ENCODE measurements at regions not wholly inside any gene's neighbourhood (a gene's known extent, or its start where the extent isn't known, plus 50 kb on each side); places are given as distances from the start of the nearest gene placed in this dataset.

DNA sequence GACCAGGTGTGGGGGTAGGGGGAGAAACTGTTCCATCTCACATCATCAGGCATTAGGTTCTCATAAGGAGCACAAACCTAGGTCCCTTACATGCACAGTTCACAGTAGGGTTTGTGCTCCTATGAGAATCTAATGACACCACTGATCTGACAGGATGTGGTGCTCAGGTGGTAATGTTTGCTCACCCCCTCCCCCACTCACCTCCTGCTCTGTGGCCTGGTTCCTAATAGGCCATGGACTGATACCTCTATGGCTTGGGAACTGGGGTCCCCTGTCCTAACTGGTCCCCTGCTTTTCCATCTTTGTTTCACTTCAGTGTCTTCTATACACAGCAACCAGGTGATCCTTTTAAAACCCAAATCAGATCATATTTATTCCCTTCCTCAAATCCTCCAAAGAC, 267.8 kb downstream of the TNS1 start:
- ATAC-seq (replicated peaks; ENCODE audit: extremely low read depth, poor library complexity, severe bottlenecking): no peak
- DNase-seq (ENCODE audit: low spot score in 2 of 2): no peak
- Mint-ChIP-seq H3K9me3 (no peaks in the 10 kb centered on the region), H3K36me3 (ENCODE audit: insufficient read depth) (no peaks in the 10 kb centered on the region), H3K27ac (ENCODE audit: low read depth) (no peak overlapping the region), H3K4me3 (no peak overlapping the region), H3K27me3 (peaks cover 34% of the 10 kb centered on the region), H3K4me1 (no peaks in the 10 kb centered on the region)

DNA sequence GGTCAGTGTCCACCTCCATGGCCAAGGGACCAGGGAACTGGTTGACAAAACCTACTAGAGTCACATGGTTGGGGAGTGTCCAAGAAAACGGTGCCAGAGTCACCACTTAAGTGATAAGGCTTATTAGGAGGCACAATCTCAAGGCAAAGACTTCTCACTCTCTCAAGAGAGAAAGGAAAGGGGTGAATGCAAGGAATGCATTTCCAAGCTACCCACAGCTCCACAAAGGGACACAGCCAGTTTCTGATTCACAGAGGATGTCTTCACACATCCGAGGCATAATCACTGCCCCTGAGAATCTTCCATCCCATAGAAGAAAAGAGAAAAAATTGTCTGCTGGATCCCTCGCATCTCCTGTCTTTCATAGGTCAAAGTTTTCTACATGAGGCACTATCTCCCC, 269.3 kb downstream of the TNS1 start:
- no peaks in the 10 kb centered on the region for H3K9me3 Mint-ChIP-seq
- no peaks in the 10 kb centered on the region for H3K36me3 Mint-ChIP-seq (ENCODE audit: insufficient read depth)
- H3K27ac Mint-ChIP-seq (ENCODE audit: low read depth): no peak overlapping the region
- no peak overlapping the region for H3K4me3 Mint-ChIP-seq
- no peak for ATAC-seq (replicated peaks; ENCODE audit: extremely low read depth, poor library complexity, severe bottlenecking)
- no peak for DNase-seq (ENCODE audit: low spot score in 2 of 2)
- H3K27me3 Mint-ChIP-seq: peaks cover 24% of the 10 kb centered on the region
- H3K4me1 Mint-ChIP-seq: no peaks in the 10 kb centered on the region

- H3K4me1 Mint-ChIP-seq: no peaks in the 10 kb centered on the region
- peaks cover 24% of the 10 kb centered on the region for H3K27me3 Mint-ChIP-seq
- DNase-seq (ENCODE audit: low spot score in 2 of 2) (no peak), ATAC-seq (replicated peaks; ENCODE audit: extremely low read depth, poor library complexity, severe bottlenecking) (no peak)
- H3K27ac Mint-ChIP-seq (ENCODE audit: low read depth): no peak overlapping the region
- no peak overlapping the region for H3K4me3 Mint-ChIP-seq
- no peaks in the 10 kb centered on the region for H3K36me3 Mint-ChIP-seq (ENCODE audit: insufficient read depth)
- no peaks in the 10 kb centered on the region for H3K9me3 Mint-ChIP-seq
Observed at GRCh38 chr2:217732992-217733391, 269.8 kb downstream of the TNS1 start.

DNA sequence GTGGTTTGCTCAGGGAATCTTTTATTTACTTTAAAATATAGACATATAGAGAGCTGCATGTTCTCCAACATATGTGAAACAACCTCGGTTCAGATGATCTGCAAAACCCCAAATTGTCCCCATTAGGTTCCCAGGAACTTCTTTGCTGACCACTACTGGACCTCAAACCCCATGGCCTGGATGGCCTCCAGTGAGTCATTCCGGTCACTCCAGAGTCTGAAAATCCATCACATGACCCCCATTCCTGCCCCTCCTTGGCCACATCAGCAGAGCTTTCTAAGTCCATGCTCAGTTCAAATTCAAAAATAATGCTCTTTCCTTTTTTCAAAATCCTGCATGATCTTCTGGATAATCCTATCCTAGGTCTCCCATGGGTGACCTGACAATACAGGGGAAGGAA, 271.0 kb downstream of the TNS1 start:
- no peaks in the 10 kb centered on the region for H3K4me1 Mint-ChIP-seq
- no peak overlapping the region for H3K27ac Mint-ChIP-seq (ENCODE audit: low read depth)
- ATAC-seq (replicated peaks; ENCODE audit: extremely low read depth, poor library complexity, severe bottlenecking): no peak
- no peaks in the 10 kb centered on the region for H3K36me3 Mint-ChIP-seq (ENCODE audit: insufficient read depth)
- H3K27me3 Mint-ChIP-seq: peaks cover 24% of the 10 kb centered on the region
- H3K4me3 Mint-ChIP-seq: no peak overlapping the region
- H3K9me3 Mint-ChIP-seq: no peaks in the 10 kb centered on the region
- DNase-seq (ENCODE audit: low spot score in 2 of 2): no peak

DNA sequence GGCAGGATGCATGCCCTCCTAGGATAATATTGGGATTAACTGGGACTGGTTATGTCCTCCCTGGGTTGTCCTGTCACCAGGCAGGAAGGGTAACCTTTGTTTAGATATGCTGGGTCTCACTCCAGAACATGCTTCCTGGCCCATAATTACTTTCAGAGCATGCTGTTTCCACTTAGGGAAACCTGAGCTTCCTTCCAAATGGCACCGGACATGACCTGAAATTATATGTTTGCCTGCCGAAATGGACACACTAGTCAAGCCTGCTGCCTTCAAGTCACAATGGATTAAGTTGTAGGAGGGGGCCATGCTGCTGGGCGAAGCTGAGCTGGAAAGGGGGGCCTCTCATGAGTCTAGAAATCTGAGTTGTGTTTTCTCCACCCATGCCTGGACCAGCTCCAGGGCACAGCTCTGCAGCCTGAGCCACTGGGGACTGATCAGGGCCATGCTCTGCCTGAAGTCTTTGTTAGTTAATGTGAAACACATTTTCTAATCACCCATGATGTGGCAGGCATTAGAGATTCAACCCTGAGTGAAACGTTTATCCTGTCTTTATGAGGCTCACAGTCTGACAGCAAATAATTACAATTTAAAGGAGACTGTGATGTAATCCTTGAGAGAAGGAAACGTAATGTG, 273.3 kb downstream of the TNS1 start:
- peaks cover 24% of the 10 kb centered on the region for H3K27me3 Mint-ChIP-seq
- DNase-seq (ENCODE audit: low spot score in 2 of 2) (no peak), ATAC-seq (replicated peaks; ENCODE audit: extremely low read depth, poor library complexity, severe bottlenecking) (no peak)
- no peak overlapping the region for H3K4me3 Mint-ChIP-seq
- H3K4me1 Mint-ChIP-seq: no peaks in the 10 kb centered on the region
- H3K36me3 Mint-ChIP-seq (ENCODE audit: insufficient read depth): no peaks in the 10 kb centered on the region
- no peak overlapping the region for H3K27ac Mint-ChIP-seq (ENCODE audit: low read depth)
- no peaks in the 10 kb centered on the region for H3K9me3 Mint-ChIP-seq

GRCh38 chr2:217727801-217728200, 275.0 kb downstream of the TNS1 start:
- Mint-ChIP-seq H3K9me3 (no peaks in the 10 kb centered on the region), H3K4me3 (no peak overlapping the region), H3K27ac (ENCODE audit: low read depth) (no peak overlapping the region), H3K4me1 (no peaks in the 10 kb centered on the region), H3K27me3 (peaks cover 10% of the 10 kb centered on the region), H3K36me3 (ENCODE audit: insufficient read depth) (no peaks in the 10 kb centered on the region)
- DNase-seq (ENCODE audit: low spot score in 2 of 2): no peak
- no peak for ATAC-seq (replicated peaks; ENCODE audit: extremely low read depth, poor library complexity, severe bottlenecking)

DNA sequence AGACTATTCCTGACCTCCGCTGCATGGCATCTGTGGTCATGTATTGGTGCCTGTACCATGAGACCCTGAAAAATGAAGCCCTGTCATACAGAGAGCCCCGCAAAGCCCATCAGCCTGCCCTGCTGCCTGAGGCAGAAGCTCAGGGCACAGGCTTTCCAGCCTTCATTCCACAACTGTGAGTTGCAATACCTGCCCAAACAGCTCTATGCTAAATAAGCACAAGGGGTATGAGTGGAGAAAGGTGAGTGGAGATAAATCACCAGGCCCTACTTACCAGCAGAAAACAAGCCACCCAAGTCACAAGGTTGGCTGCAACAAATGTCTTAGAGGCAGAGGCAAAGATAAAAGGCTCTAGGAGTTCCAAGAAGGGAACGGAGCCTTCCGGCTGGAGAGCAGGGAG, 277.4 kb downstream of the TNS1 start:
- Mint-ChIP-seq H3K4me3 (no peak overlapping the region), H3K4me1 (no peaks in the 10 kb centered on the region), H3K27ac (ENCODE audit: low read depth) (no peak overlapping the region), H3K27me3 (peaks cover 1% of the 10 kb centered on the region), H3K9me3 (no peaks in the 10 kb centered on the region), H3K36me3 (ENCODE audit: insufficient read depth) (no peaks in the 10 kb centered on the region)
- ATAC-seq (replicated peaks; ENCODE audit: extremely low read depth, poor library complexity, severe bottlenecking) (no peak), DNase-seq (ENCODE audit: low spot score in 2 of 2) (no peak)

GRCh38 chr2:217724471-217724870, 278.3 kb downstream of the TNS1 start:
- H3K36me3 Mint-ChIP-seq (ENCODE audit: insufficient read depth): no peaks in the 10 kb centered on the region
- DNase-seq (ENCODE audit: low spot score in 2 of 2) (no peak), ATAC-seq (replicated peaks; ENCODE audit: extremely low read depth, poor library complexity, severe bottlenecking) (no peak)
- H3K4me3 Mint-ChIP-seq: no peak overlapping the region
- H3K27ac Mint-ChIP-seq (ENCODE audit: low read depth): no peak overlapping the region
- H3K9me3 Mint-ChIP-seq: no peaks in the 10 kb centered on the region
- no peaks in the 10 kb centered on the region for H3K4me1 Mint-ChIP-seq
- H3K27me3 Mint-ChIP-seq: no peaks in the 10 kb centered on the region

DNA sequence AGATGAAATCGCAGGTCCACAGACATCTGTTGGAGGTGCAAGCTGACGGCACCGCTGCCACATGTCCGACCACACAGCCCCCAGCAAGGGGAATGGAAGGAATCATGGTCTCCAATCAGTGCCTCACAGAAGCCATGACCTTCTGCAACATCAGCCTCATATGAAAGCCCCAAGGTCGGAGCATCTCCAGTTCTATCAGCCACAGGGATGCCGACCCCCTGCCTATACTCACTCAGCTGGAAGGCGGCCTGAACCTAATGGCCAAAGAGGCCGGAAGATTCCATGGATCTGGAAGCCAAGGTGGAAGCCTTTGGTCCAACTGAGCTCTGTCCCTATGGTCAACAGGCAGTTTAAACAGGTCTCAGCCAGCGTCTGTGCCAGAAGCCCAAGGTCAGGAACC, 278.8 kb downstream of the TNS1 start:
- H3K27me3 Mint-ChIP-seq: no peaks in the 10 kb centered on the region
- DNase-seq (ENCODE audit: low spot score in 2 of 2) (no peak), ATAC-seq (replicated peaks; ENCODE audit: extremely low read depth, poor library complexity, severe bottlenecking) (no peak)
- no peaks in the 10 kb centered on the region for H3K4me1 Mint-ChIP-seq
- no peak overlapping the region for H3K27ac Mint-ChIP-seq (ENCODE audit: low read depth)
- H3K4me3 Mint-ChIP-seq: no peak overlapping the region
- no peaks in the 10 kb centered on the region for H3K9me3 Mint-ChIP-seq
- no peaks in the 10 kb centered on the region for H3K36me3 Mint-ChIP-seq (ENCODE audit: insufficient read depth)

- ATAC-seq (replicated peaks; ENCODE audit: extremely low read depth, poor library complexity, severe bottlenecking) (no peak), DNase-seq (ENCODE audit: low spot score in 2 of 2) (no peak)
- Mint-ChIP-seq H3K27ac (ENCODE audit: low read depth) (no peak overlapping the region), H3K4me1 (no peaks in the 10 kb centered on the region), H3K4me3 (no peak overlapping the region), H3K36me3 (ENCODE audit: insufficient read depth) (no peaks in the 10 kb centered on the region), H3K9me3 (no peaks in the 10 kb centered on the region), H3K27me3 (no peaks in the 10 kb centered on the region)
Observed at GRCh38 chr2:217722883-217723472, 279.8 kb downstream of the TNS1 start.

DNA sequence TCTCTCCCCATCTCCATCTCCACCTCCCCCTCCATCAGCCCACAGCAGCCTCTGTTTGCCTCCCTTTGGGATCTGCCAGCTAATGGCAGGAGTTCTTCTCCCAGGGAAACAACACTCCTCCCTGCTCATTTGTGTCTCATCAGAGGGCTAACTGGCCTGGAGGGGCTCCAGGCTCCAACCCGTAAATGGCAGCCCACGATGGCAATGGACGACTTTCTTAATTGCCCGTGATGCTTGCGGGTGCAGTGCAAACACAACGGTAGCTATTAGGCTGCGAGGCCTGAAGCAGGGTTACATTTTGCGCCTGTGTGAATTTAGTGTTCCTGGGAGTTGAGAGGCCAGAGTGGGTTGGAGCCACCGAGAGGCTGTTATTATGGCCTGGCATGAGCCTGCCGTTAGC, 285.1 kb downstream of the TNS1 start:
- ATAC-seq (replicated peaks; ENCODE audit: extremely low read depth, poor library complexity, severe bottlenecking): no peak
- Mint-ChIP-seq H3K27me3 (peaks cover 6% of the 10 kb centered on the region), H3K9me3 (no peaks in the 10 kb centered on the region), H3K27ac (ENCODE audit: low read depth) (no peak overlapping the region), H3K4me3 (no peak overlapping the region), H3K4me1 (peaks cover 5% of the 10 kb centered on the region), H3K36me3 (ENCODE audit: insufficient read depth) (no peaks in the 10 kb centered on the region)
- DNase-seq (ENCODE audit: low spot score in 2 of 2): no peak

GRCh38 chr2:217715484-217715883, 287.3 kb downstream of the TNS1 start:
- Mint-ChIP-seq H3K27me3 (peaks cover 6% of the 10 kb centered on the region), H3K27ac (ENCODE audit: low read depth) (no peak overlapping the region), H3K4me1 (peaks cover 5% of the 10 kb centered on the region), H3K36me3 (ENCODE audit: insufficient read depth) (no peaks in the 10 kb centered on the region), H3K9me3 (no peaks in the 10 kb centered on the region), H3K4me3 (no peak overlapping the region)
- ATAC-seq (replicated peaks; ENCODE audit: extremely low read depth, poor library complexity, severe bottlenecking) (no peak), DNase-seq (ENCODE audit: low spot score in 2 of 2) (no peak)

GRCh38 chr2:217714287-217714751, 288.5 kb downstream of the TNS1 start:
- peaks cover 6% of the 10 kb centered on the region for H3K27me3 Mint-ChIP-seq
- H3K4me1 Mint-ChIP-seq: peaks cover 5% of the 10 kb centered on the region
- H3K36me3 Mint-ChIP-seq (ENCODE audit: insufficient read depth): no peaks in the 10 kb centered on the region
- H3K27ac Mint-ChIP-seq (ENCODE audit: low read depth): no peak overlapping the region
- H3K9me3 Mint-ChIP-seq: no peaks in the 10 kb centered on the region
- no peak overlapping the region for H3K4me3 Mint-ChIP-seq
- ATAC-seq (replicated peaks; ENCODE audit: extremely low read depth, poor library complexity, severe bottlenecking) (no peak), DNase-seq (ENCODE audit: low spot score in 2 of 2) (no peak)
